ENCODE measurements at regions not wholly inside any gene's neighbourhood (a gene's known extent, or its start where the extent isn't known, plus 50 kb on each side); places are given as distances from the start of the nearest gene placed in this dataset.

DNA sequence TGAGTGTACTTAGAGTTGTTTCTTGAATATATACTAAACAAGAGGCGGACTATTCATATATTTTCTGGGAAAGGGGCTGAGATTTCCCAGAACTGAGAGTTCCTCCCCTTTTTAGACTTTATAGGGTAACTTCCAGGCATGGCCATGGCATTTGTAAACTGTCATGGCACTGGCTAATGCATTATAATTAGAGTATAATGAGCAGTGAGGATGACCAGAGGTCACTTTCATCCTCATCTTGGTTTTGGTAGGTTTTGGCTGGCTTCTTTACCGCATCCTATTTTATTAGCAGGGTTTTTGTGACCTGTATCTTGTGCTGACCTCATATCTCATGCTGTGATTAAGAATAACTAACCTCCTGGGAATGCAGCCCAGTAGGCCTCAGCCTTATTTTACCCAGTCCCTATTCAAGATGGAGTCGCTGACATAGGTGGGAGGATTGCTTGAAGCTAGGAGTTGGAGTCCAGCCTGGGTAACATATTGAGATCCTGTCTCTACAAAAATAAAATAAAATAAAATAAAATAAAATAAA is 91.4 kb downstream of the MOBP start:
- TF ChIP-seq POLR2A (IDR thresholded peaks at IDR 0.05; ENCODE audit: low read length) (no peak), RAD21 (conservative IDR thresholded peaks at IDR 0.05 in 1 of 2, IDR thresholded peaks at IDR 0.05 in 1 of 2) (no peak)
- TF ChIP-seq, protein P1, sequence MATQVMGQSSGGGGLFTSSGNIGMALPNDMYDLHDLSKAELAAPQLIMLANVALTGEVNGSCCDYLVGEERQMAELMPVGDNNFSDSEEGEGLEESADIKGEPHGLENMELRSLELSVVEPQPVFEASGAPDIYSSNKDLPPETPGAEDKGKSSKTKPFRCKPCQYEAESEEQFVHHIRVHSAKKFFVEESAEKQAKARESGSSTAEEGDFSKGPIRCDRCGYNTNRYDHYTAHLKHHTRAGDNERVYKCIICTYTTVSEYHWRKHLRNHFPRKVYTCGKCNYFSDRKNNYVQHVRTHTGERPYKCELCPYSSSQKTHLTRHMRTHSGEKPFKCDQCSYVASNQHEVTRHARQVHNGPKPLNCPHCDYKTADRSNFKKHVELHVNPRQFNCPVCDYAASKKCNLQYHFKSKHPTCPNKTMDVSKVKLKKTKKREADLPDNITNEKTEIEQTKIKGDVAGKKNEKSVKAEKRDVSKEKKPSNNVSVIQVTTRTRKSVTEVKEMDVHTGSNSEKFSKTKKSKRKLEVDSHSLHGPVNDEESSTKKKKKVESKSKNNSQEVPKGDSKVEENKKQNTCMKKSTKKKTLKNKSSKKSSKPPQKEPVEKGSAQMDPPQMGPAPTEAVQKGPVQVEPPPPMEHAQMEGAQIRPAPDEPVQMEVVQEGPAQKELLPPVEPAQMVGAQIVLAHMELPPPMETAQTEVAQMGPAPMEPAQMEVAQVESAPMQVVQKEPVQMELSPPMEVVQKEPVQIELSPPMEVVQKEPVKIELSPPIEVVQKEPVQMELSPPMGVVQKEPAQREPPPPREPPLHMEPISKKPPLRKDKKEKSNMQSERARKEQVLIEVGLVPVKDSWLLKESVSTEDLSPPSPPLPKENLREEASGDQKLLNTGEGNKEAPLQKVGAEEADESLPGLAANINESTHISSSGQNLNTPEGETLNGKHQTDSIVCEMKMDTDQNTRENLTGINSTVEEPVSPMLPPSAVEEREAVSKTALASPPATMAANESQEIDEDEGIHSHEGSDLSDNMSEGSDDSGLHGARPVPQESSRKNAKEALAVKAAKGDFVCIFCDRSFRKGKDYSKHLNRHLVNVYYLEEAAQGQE (IDR thresholded peaks at IDR 0.05): no peak
- TF ChIP-seq, protein P2, sequence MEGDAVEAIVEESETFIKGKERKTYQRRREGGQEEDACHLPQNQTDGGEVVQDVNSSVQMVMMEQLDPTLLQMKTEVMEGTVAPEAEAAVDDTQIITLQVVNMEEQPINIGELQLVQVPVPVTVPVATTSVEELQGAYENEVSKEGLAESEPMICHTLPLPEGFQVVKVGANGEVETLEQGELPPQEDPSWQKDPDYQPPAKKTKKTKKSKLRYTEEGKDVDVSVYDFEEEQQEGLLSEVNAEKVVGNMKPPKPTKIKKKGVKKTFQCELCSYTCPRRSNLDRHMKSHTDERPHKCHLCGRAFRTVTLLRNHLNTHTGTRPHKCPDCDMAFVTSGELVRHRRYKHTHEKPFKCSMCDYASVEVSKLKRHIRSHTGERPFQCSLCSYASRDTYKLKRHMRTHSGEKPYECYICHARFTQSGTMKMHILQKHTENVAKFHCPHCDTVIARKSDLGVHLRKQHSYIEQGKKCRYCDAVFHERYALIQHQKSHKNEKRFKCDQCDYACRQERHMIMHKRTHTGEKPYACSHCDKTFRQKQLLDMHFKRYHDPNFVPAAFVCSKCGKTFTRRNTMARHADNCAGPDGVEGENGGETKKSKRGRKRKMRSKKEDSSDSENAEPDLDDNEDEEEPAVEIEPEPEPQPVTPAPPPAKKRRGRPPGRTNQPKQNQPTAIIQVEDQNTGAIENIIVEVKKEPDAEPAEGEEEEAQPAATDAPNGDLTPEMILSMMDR (IDR thresholded peaks at IDR 0.05): no peak
- TF ChIP-seq, protein P3, sequence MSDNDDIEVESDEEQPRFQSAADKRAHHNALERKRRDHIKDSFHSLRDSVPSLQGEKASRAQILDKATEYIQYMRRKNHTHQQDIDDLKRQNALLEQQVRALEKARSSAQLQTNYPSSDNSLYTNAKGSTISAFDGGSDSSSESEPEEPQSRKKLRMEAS (IDR thresholded peaks at IDR 0.05): no peak

Measured in A549 (cell line).